H9 (cell line): ENCODE measurements at regions not wholly inside any gene's neighbourhood (a gene's known extent, or its start where the extent isn't known, plus 50 kb on each side); places are given as distances from the start of the nearest gene placed in this dataset.

Source experiments
- DNase-seq: peaks from one replicate; pipeline ENCODE4 v3.0.0-alpha.2; 2017
- H2AFZ ChIP-seq: one replicate; pipeline ENCODE4 v1.6.1; 2013; ENCODE audit warnings: mild to moderate bottlenecking, low read length, control low read depth, moderate library complexity
- H2AK5ac ChIP-seq: 2 replicates; pipeline ENCODE4 v1.6.1; 2013; ENCODE audit warnings: low read length, control low read depth, mixed read lengths; ENCODE audit not compliant: insufficient read length
- H2BK120ac ChIP-seq: one replicate; pipeline ENCODE4 v1.6.1; 2013; ENCODE audit warnings: low read depth, mild to moderate bottlenecking, low read length, control low read depth, inconsistent platforms; ENCODE audit not compliant: poor library complexity, severe bottlenecking
- H2BK12ac ChIP-seq: 2 replicates; pipeline ENCODE4 v1.6.1; 2013; ENCODE audit warnings: low read length, control low read depth, mixed read lengths, low read depth; ENCODE audit not compliant: insufficient read length
- H2BK15ac ChIP-seq: 2 replicates; pipeline ENCODE4 v1.6.1; 2013; ENCODE audit warnings: low read depth, low read length, control low read depth
- H2BK20ac ChIP-seq: one replicate; pipeline ENCODE4 v1.6.1; 2013; ENCODE audit warnings: low read depth, mild to moderate bottlenecking, low read length, control low read depth, inconsistent platforms; ENCODE audit not compliant: poor library complexity, severe bottlenecking
- H2BK5ac ChIP-seq: 2 replicates; pipeline ENCODE4 v1.6.1; 2013; ENCODE audit warnings: low read length, control low read depth, mixed read lengths; ENCODE audit not compliant: insufficient read length
- H3K14ac ChIP-seq: 2 replicates; pipeline ENCODE4 v1.6.1; 2013; ENCODE audit warnings: low read length, control low read depth; ENCODE audit not compliant: insufficient read depth
- H3K18ac ChIP-seq: 2 replicates; pipeline ENCODE4 v1.6.1; 2013; ENCODE audit warnings: low read depth, mild to moderate bottlenecking, mixed read lengths, low read length, control low read depth; ENCODE audit not compliant: insufficient read length
- H3K23ac ChIP-seq: 2 replicates; pipeline ENCODE4 v1.6.1; 2013; ENCODE audit warnings: low read length, control low read depth, mixed read lengths, low read depth; ENCODE audit not compliant: insufficient read length
- H3K23me2 ChIP-seq: 2 replicates; pipeline ENCODE4 v1.6.1; 2013; ENCODE audit warnings: low read depth, mild to moderate bottlenecking, mixed read lengths, low read length, control low read depth; ENCODE audit not compliant: insufficient read length, poor library complexity, severe bottlenecking
- H3K27ac ChIP-seq: 2 replicates; pipeline ENCODE4 v1.5.1; 2013; ENCODE audit warnings: low read length, control low read depth, mixed read lengths, low read depth; ENCODE audit not compliant: insufficient read length
- H3K27me3 ChIP-seq: 2 replicates; pipeline ENCODE4 v1.6.1; 2013; ENCODE audit warnings: low read length, control low read depth, inconsistent platforms; ENCODE audit not compliant: insufficient read depth
- H3K4ac ChIP-seq: 2 replicates; pipeline ENCODE4 v1.6.1; 2013; ENCODE audit warnings: low read depth, mild to moderate bottlenecking, control low read depth, inconsistent platforms, low read length, moderate library complexity
- H3K4me1 ChIP-seq: 2 replicates; pipeline ENCODE4 v1.6.1; 2013; ENCODE audit warnings: low read length, control low read depth, inconsistent platforms; ENCODE audit not compliant: insufficient read depth
- H3K4me2 ChIP-seq: 2 replicates; pipeline ENCODE4 v1.6.1; 2013; ENCODE audit warnings: low read length, control low read depth, mixed read lengths; ENCODE audit not compliant: insufficient read length, insufficient read depth
- H3K56ac ChIP-seq: 2 replicates; pipeline ENCODE4 v1.6.1; 2013; ENCODE audit warnings: low read depth, mild to moderate bottlenecking, mixed read lengths, low read length, control low read depth; ENCODE audit not compliant: insufficient read length
- H3K79me1 ChIP-seq: 2 replicates; pipeline ENCODE4 v1.6.1; 2013; ENCODE audit warnings: low read depth, mild to moderate bottlenecking, moderate library complexity, low read length, control low read depth, inconsistent platforms; ENCODE audit not compliant: insufficient read depth, poor library complexity, severe bottlenecking
- H3K79me2 ChIP-seq: 2 replicates; pipeline ENCODE4 v1.6.1; 2013; ENCODE audit warnings: low read length, control low read depth, inconsistent platforms; ENCODE audit not compliant: insufficient read depth
- H3K9ac ChIP-seq: 2 replicates; pipeline ENCODE4 v1.6.1; 2013; ENCODE audit warnings: low read length, control low read depth, mixed read lengths; ENCODE audit not compliant: insufficient read length; ENCODE audit errors: extremely low read depth
- H3K9me3 ChIP-seq: one replicate; pipeline ENCODE4 v1.6.1; 2013; ENCODE audit warnings: low read depth, low read length, inconsistent platforms; ENCODE audit not compliant: control insufficient read depth
- H3T11ph ChIP-seq: one replicate; pipeline ENCODE4 v1.6.1; 2013; ENCODE audit warnings: mild to moderate bottlenecking, low read length, control low read depth, inconsistent platforms
- H4K20me1 ChIP-seq: one replicate; pipeline ENCODE4 v1.6.1; 2013; ENCODE audit not compliant: control insufficient read depth, insufficient read length, insufficient read depth
- H4K5ac ChIP-seq: 2 replicates; pipeline ENCODE4 v1.6.1; 2013; ENCODE audit warnings: low read depth, mild to moderate bottlenecking, mixed read lengths, low read length, control low read depth; ENCODE audit not compliant: insufficient read length
- H4K8ac ChIP-seq: replicated peaks from 2 replicates; pipeline ENCODE4 v1.6.1; 2013; ENCODE audit warnings: low read length, control low read depth, mixed read lengths, low read depth; ENCODE audit not compliant: insufficient read length
- H4K91ac ChIP-seq: 2 replicates; pipeline ENCODE4 v1.6.1; 2013; ENCODE audit warnings: low read depth, mild to moderate bottlenecking, moderate library complexity, mixed read lengths, low read length, control low read depth; ENCODE audit not compliant: insufficient read length
- H3K27ac Mint-ChIP-seq, 3 experiments: 2 replicates in 2 of 3; 3 replicates in 1 of 3; pipeline ENCODE4 v1.8.0; 2020 to 2021; ENCODE audit warnings: mixed read lengths in 3 of 3, mild to moderate bottlenecking in 1 of 3, moderate library complexity in 1 of 3
- H3K27me3 Mint-ChIP-seq: 2 replicates; pipeline ENCODE4 v1.8.0; 2021; ENCODE audit warnings: low read depth, mild to moderate bottlenecking, moderate library complexity, mixed read lengths
- H3K36me3 Mint-ChIP-seq, 3 experiments: 2 replicates in 2 of 3; 3 replicates in 1 of 3; pipeline ENCODE4 v1.8.0; 2020 to 2021; ENCODE audit warnings: low read depth in 3 of 3, mixed read lengths in 3 of 3; ENCODE audit not compliant: insufficient read depth in 1 of 3
- H3K4me1 Mint-ChIP-seq, 2 experiments: 2 replicates each; pipeline ENCODE4 v1.8.0; 2020; ENCODE audit warnings: mixed read lengths in 2 of 2
- H3K4me3 Mint-ChIP-seq, 2 experiments: 2 replicates in 1 of 2; 3 replicates in 1 of 2; pipeline ENCODE4 v1.8.0; 2020 to 2021; ENCODE audit warnings: mild to moderate bottlenecking in 2 of 2, mixed read lengths in 2 of 2, moderate library complexity in 1 of 2
- H3K9me3 Mint-ChIP-seq, 2 experiments: 2 replicates in 1 of 2; 3 replicates in 1 of 2; pipeline ENCODE4 v1.8.0; 2020; ENCODE audit warnings: mild to moderate bottlenecking in 2 of 2, mixed read lengths in 2 of 2, moderate library complexity in 1 of 2
- CTCF ChIP-seq: fragments of 200-600 bp; sonication (generic); conservative IDR thresholded peaks from 3 replicates; pipeline ENCODE4 v1.8.0; 2021; ENCODE audit warnings: antibody characterized with exemption, mild to moderate bottlenecking
- WGBS: extraction: QIAGEN DNeasy Blood & Tissue Kit; methylation state at CpG from one replicate; pipeline ENCODE4 v1.1.7; 2013; ENCODE audit warnings: missing lambda C conversion rate, low lambda C conversion rate, mixed read lengths; ENCODE audit not compliant: insufficient read length; ENCODE audit errors: extremely low coverage; 5-methylcytosine and 5-hydroxymethylcytosine counted together

- Histone ChIP-seq H3T11ph (no peak overlapping the region), H3K23ac (no peak overlapping the region), H2BK12ac (no peak overlapping the region), H3K27ac (no peak overlapping the region), H3K79me1 (no peaks in the 10 kb centered on the region), H3K14ac (no peak overlapping the region), H3K4ac (no peak overlapping the region), H3K18ac (no peak overlapping the region), H2AFZ (no peak overlapping the region), H3K79me2 (no peaks in the 10 kb centered on the region), H3K9ac (no peak overlapping the region), H4K5ac (no peak overlapping the region), H2AK5ac (no peak overlapping the region), H2BK120ac (no peak overlapping the region), H4K91ac (no peak overlapping the region), H4K8ac (no peak overlapping the region), H2BK20ac (no peak overlapping the region), H3K27me3 (peaks cover 2% of the 10 kb centered on the region; the same call in 1 of the 2 replicates), H4K20me1 (no peaks in the 10 kb centered on the region), H3K9me3 (no peaks in the 10 kb centered on the region), H3K4me1 (peaks cover 9% of the 10 kb centered on the region; the same call in 1 of the 2 replicates), H3K4me2 (no peak overlapping the region), H3K23me2 (no peaks in the 10 kb centered on the region), H3K56ac (no peak overlapping the region), H2BK15ac (no peak overlapping the region), H2BK5ac (no peak overlapping the region)
- no peak for TF ChIP-seq CTCF
- Mint-ChIP-seq H3K27ac (no peak overlapping the region), H3K27me3 (no peaks in the 10 kb centered on the region), H3K36me3 (no peaks in the 10 kb centered on the region), H3K4me1 (peaks cover 21 to 26% of the 10 kb centered on the region in 2 experiments), H3K9me3 (no peaks in the 10 kb centered on the region), H3K4me3 (no peak overlapping the region)
- no peak for DNase-seq
- no CpG with 5 or more reads among the region's 3 CpGs for WGBS
Observed at GRCh38 chr16:51549836-51550235, 398.8 kb upstream of the SALL1 start.
